ENCODE measurements at regions not wholly inside any gene's neighbourhood (a gene's known extent, or its start where the extent isn't known, plus 50 kb on each side); places are given as distances from the start of the nearest gene placed in this dataset.

GRCh38 chr2:160974803-160975202, 185.4 kb upstream of the TANK start:
- no peak for TF ChIP-seq ZSCAN18 (CRISPR knock-in tag; IDR thresholded peaks at IDR 0.05)
- no peak for TF ChIP-seq NFYB (CRISPR knock-in tag; conservative IDR thresholded peaks at IDR 0.05; ENCODE audit: low read depth)
- no peak for TF ChIP-seq FOXP4 (CRISPR knock-in tag; IDR thresholded peaks at IDR 0.05)
- TF ChIP-seq ETV6 (CRISPR knock-in tag; IDR thresholded peaks at IDR 0.05): no peak
- TF ChIP-seq, protein P1, sequence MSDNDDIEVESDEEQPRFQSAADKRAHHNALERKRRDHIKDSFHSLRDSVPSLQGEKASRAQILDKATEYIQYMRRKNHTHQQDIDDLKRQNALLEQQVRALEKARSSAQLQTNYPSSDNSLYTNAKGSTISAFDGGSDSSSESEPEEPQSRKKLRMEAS (CRISPR knock-in tag; IDR thresholded peaks at IDR 0.05): no peak
- TF ChIP-seq ZNF138 (CRISPR knock-in tag; conservative IDR thresholded peaks at IDR 0.05): no peak
- TF ChIP-seq CTCF (IDR thresholded peaks at IDR 0.05): no peak
- no peak for TF ChIP-seq MXD4 (CRISPR knock-in tag; IDR thresholded peaks at IDR 0.05; ENCODE audit: borderline replicate concordance)
- TF ChIP-seq, protein P2, sequence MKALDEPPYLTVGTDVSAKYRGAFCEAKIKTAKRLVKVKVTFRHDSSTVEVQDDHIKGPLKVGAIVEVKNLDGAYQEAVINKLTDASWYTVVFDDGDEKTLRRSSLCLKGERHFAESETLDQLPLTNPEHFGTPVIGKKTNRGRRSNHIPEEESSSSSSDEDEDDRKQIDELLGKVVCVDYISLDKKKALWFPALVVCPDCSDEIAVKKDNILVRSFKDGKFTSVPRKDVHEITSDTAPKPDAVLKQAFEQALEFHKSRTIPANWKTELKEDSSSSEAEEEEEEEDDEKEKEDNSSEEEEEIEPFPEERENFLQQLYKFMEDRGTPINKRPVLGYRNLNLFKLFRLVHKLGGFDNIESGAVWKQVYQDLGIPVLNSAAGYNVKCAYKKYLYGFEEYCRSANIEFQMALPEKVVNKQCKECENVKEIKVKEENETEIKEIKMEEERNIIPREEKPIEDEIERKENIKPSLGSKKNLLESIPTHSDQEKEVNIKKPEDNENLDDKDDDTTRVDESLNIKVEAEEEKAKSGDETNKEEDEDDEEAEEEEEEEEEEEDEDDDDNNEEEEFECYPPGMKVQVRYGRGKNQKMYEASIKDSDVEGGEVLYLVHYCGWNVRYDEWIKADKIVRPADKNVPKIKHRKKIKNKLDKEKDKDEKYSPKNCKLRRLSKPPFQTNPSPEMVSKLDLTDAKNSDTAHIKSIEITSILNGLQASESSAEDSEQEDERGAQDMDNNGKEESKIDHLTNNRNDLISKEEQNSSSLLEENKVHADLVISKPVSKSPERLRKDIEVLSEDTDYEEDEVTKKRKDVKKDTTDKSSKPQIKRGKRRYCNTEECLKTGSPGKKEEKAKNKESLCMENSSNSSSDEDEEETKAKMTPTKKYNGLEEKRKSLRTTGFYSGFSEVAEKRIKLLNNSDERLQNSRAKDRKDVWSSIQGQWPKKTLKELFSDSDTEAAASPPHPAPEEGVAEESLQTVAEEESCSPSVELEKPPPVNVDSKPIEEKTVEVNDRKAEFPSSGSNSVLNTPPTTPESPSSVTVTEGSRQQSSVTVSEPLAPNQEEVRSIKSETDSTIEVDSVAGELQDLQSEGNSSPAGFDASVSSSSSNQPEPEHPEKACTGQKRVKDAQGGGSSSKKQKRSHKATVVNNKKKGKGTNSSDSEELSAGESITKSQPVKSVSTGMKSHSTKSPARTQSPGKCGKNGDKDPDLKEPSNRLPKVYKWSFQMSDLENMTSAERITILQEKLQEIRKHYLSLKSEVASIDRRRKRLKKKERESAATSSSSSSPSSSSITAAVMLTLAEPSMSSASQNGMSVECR (CRISPR knock-in tag; IDR thresholded peaks at IDR 0.05; ENCODE audit: borderline replicate concordance): no peak
- TF ChIP-seq JUN (CRISPR knock-in tag; IDR thresholded peaks at IDR 0.05): no peak
